HG03139 (cell line): ENCODE measurements at regions not wholly inside any gene's neighbourhood (a gene's known extent, or its start where the extent isn't known, plus 50 kb on each side); places are given as distances from the start of the nearest gene placed in this dataset.

Experiments used
- ATAC-seq: cut with Tn5 transposase; IDR thresholded peaks from one replicate; pipeline ENCODE4 v1.9.1; 2021; ENCODE audit not compliant: unreplicated experiment

- ATAC-seq: no peak
Measured at GRCh38 chr9:86798966-86799365, 148.3 kb downstream of the GAS1 start.

GRCh38 chr9:86796666-86797065, 150.6 kb downstream of the GAS1 start:
- ATAC-seq: no peak

GRCh38 chr9:86795823-86796553, 151.3 kb downstream of the GAS1 start:
- no peak for ATAC-seq

- ATAC-seq: no peak
Measured at GRCh38 chr9:86795047-86795442, 152.3 kb downstream of the GAS1 start.

GRCh38 chr9:86794391-86795046, 152.8 kb downstream of the GAS1 start:
- ATAC-seq: no peak

GRCh38 chr9:86792136-86792535, 155.2 kb downstream of the GAS1 start:
- ATAC-seq: no peak

- ATAC-seq: no peak
Measured at GRCh38 chr9:86790805-86791204, 156.5 kb downstream of the GAS1 start.

- ATAC-seq: no peak
Measured at GRCh38 chr9:86788456-86788855, 158.8 kb downstream of the GAS1 start.

GRCh38 chr9:86783884-86784283, 163.4 kb downstream of the GAS1 start:
- ATAC-seq: no peak

GRCh38 chr9:86782831-86783230, 164.5 kb downstream of the GAS1 start:
- no peak for ATAC-seq

GRCh38 chr9:86778761-86779160, 168.5 kb downstream of the GAS1 start:
- ATAC-seq: no peak

- no peak for ATAC-seq
Measured at GRCh38 chr9:86775718-86776117, 171.6 kb downstream of the GAS1 start.

- ATAC-seq: no peak
Measured at GRCh38 chr9:86774116-86774515, 173.2 kb downstream of the GAS1 start.

- ATAC-seq: no peak
Measured at GRCh38 chr9:86773422-86773945, 173.8 kb downstream of the GAS1 start.

GRCh38 chr9:86772635-86772993, 174.7 kb downstream of the GAS1 start:
- no peak for ATAC-seq

GRCh38 chr9:86771941-86772634, 175.2 kb downstream of the GAS1 start:
- no peak for ATAC-seq

- no peak for ATAC-seq
Measured at GRCh38 chr9:86771420-86771819, 175.9 kb downstream of the GAS1 start.

- ATAC-seq: no peak
Measured at GRCh38 chr9:86768709-86769108, 178.6 kb downstream of the GAS1 start.

GRCh38 chr9:86768020-86768419, 179.3 kb downstream of the GAS1 start:
- no peak for ATAC-seq

- no peak for ATAC-seq
Measured at GRCh38 chr9:86767373-86767772, 179.9 kb downstream of the GAS1 start.

- ATAC-seq: no peak
Measured at GRCh38 chr9:86766912-86767311, 180.4 kb downstream of the GAS1 start.

- no peak for ATAC-seq
Measured at GRCh38 chr9:86766511-86766910, 180.8 kb downstream of the GAS1 start.
